GM23338 (cell line): ENCODE measurements at regions not wholly inside any gene's neighbourhood (a gene's known extent, or its start where the extent isn't known, plus 50 kb on each side); places are given as distances from the start of the nearest gene placed in this dataset.

Experiments
- CREB1 ChIP-seq: fragments of 250-450 bp; sonication (Bioruptor Pico); IDR thresholded peaks from 2 replicates; pipeline ENCODE4 v1.5.0; 2020; ENCODE audit warnings: low read depth, mild to moderate bottlenecking, moderate library complexity
- EZH2 ChIP-seq: fragments of 200-600 bp; sonication (generic); IDR thresholded peaks from one replicate; pipeline ENCODE4 v1.8.0; 2017; ENCODE audit warnings: antibody characterized with exemption, mild to moderate bottlenecking, low read depth; ENCODE audit not compliant: unreplicated experiment
- EZH2phosphoT487 ChIP-seq: fragments of 200-600 bp; sonication (generic); IDR thresholded peaks from one replicate; pipeline ENCODE4 v1.8.1; 2018; ENCODE audit warnings: antibody characterized with exemption; ENCODE audit not compliant: unreplicated experiment
- JUNB ChIP-seq: IDR thresholded peaks from one replicate; pipeline ENCODE4 v1.6.1; 2016; ENCODE audit warnings: antibody characterized with exemption; ENCODE audit not compliant: unreplicated experiment
- NANOG ChIP-seq: IDR thresholded peaks from 2 replicates; pipeline ENCODE4 v1.6.1; 2016; ENCODE audit warnings: antibody characterized with exemption, borderline replicate concordance
- POLR2AphosphoS5 ChIP-seq: IDR thresholded peaks from 2 replicates; pipeline ENCODE4 v1.6.1; 2016; ENCODE audit warnings: antibody characterized with exemption, low read depth
- STAT1 ChIP-seq: IDR thresholded peaks from one replicate; pipeline ENCODE4 v1.6.1; 2016; ENCODE audit warnings: antibody characterized with exemption; ENCODE audit not compliant: unreplicated experiment
- ZNF114 ChIP-seq: fragments of 250-450 bp; sonication (Bioruptor Pico); IDR thresholded peaks from 2 replicates; pipeline ENCODE4 v1.5.0; 2020; ENCODE audit warnings: mild to moderate bottlenecking, moderate library complexity
- ZNF331 ChIP-seq: fragments of 250-450 bp; sonication (Bioruptor Pico); IDR thresholded peaks from 2 replicates; pipeline ENCODE4 v1.5.0; 2020; ENCODE audit warnings: low read depth, mild to moderate bottlenecking, moderate library complexity
- TF ChIP-seq, protein P1 (sequence below), 2 experiments: fragments of 200-600 bp in 1 of 2; sonication (generic) in 1 of 2; conservative IDR thresholded peaks; 2 replicates each; pipeline versions ENCODE4 v1.5.1 to v1.6.1; 2016 to 2017; ENCODE audit warnings: antibody characterized with exemption in 2 of 2, low read depth in 2 of 2, mild to moderate bottlenecking in 2 of 2, moderate library complexity in 1 of 2
- TF ChIP-seq, protein P2 (sequence below): IDR thresholded peaks from one replicate; pipeline ENCODE4 v1.6.1; 2018; ENCODE audit warnings: antibody characterized with exemption; ENCODE audit not compliant: unreplicated experiment
- TF ChIP-seq, protein P3 (sequence below): IDR thresholded peaks from 2 replicates; pipeline ENCODE4 v1.6.1; 2016; ENCODE audit warnings: antibody characterized with exemption
- TF ChIP-seq, protein P4 (sequence below): fragments of 250-450 bp; sonication (Bioruptor Pico); IDR thresholded peaks from 2 replicates; pipeline ENCODE4 v1.5.0; 2020; ENCODE audit warnings: mild to moderate bottlenecking, moderate library complexity

DNA sequence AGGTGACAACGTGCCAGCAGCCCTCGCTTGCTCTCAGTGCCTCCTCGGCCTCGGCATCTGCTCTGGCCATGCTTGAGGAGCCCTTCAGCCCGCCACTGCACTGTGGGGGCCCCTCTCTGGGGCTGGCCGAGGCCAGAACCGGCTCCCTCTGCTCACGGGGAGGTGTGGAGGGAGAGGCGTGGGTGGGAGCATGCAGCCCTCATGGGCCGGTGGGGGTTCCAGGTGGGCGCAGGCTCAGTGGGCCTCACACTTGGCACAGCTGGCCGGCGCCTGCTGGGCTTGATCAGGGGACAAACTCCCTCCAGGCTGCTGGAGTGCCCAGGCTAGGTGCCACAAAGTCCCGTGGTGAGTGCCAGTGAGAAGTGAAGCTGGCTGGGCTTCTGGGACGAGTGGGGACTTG, 566.6 kb upstream of the ID4 start:
- TF ChIP-seq, protein P1, sequence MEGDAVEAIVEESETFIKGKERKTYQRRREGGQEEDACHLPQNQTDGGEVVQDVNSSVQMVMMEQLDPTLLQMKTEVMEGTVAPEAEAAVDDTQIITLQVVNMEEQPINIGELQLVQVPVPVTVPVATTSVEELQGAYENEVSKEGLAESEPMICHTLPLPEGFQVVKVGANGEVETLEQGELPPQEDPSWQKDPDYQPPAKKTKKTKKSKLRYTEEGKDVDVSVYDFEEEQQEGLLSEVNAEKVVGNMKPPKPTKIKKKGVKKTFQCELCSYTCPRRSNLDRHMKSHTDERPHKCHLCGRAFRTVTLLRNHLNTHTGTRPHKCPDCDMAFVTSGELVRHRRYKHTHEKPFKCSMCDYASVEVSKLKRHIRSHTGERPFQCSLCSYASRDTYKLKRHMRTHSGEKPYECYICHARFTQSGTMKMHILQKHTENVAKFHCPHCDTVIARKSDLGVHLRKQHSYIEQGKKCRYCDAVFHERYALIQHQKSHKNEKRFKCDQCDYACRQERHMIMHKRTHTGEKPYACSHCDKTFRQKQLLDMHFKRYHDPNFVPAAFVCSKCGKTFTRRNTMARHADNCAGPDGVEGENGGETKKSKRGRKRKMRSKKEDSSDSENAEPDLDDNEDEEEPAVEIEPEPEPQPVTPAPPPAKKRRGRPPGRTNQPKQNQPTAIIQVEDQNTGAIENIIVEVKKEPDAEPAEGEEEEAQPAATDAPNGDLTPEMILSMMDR (conservative IDR thresholded peaks at IDR 0.05; ENCODE audit: low read depth in 2 of 2), result no peak
- TF ChIP-seq STAT1 (no peak), POLR2AphosphoS5 (no peak), EZH2 (no peak), EZH2phosphoT487 (no peak), JUNB (no peak), CREB1 (no peak), ZNF331 (no peak), NANOG (no peak), ZNF114 (CRISPR knock-in tag) (no peak)
- TF ChIP-seq, protein P2, sequence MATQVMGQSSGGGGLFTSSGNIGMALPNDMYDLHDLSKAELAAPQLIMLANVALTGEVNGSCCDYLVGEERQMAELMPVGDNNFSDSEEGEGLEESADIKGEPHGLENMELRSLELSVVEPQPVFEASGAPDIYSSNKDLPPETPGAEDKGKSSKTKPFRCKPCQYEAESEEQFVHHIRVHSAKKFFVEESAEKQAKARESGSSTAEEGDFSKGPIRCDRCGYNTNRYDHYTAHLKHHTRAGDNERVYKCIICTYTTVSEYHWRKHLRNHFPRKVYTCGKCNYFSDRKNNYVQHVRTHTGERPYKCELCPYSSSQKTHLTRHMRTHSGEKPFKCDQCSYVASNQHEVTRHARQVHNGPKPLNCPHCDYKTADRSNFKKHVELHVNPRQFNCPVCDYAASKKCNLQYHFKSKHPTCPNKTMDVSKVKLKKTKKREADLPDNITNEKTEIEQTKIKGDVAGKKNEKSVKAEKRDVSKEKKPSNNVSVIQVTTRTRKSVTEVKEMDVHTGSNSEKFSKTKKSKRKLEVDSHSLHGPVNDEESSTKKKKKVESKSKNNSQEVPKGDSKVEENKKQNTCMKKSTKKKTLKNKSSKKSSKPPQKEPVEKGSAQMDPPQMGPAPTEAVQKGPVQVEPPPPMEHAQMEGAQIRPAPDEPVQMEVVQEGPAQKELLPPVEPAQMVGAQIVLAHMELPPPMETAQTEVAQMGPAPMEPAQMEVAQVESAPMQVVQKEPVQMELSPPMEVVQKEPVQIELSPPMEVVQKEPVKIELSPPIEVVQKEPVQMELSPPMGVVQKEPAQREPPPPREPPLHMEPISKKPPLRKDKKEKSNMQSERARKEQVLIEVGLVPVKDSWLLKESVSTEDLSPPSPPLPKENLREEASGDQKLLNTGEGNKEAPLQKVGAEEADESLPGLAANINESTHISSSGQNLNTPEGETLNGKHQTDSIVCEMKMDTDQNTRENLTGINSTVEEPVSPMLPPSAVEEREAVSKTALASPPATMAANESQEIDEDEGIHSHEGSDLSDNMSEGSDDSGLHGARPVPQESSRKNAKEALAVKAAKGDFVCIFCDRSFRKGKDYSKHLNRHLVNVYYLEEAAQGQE, result no peak
- TF ChIP-seq, protein P3, sequence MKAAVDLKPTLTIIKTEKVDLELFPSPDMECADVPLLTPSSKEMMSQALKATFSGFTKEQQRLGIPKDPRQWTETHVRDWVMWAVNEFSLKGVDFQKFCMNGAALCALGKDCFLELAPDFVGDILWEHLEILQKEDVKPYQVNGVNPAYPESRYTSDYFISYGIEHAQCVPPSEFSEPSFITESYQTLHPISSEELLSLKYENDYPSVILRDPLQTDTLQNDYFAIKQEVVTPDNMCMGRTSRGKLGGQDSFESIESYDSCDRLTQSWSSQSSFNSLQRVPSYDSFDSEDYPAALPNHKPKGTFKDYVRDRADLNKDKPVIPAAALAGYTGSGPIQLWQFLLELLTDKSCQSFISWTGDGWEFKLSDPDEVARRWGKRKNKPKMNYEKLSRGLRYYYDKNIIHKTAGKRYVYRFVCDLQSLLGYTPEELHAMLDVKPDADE, result no peak
- TF ChIP-seq, protein P4, sequence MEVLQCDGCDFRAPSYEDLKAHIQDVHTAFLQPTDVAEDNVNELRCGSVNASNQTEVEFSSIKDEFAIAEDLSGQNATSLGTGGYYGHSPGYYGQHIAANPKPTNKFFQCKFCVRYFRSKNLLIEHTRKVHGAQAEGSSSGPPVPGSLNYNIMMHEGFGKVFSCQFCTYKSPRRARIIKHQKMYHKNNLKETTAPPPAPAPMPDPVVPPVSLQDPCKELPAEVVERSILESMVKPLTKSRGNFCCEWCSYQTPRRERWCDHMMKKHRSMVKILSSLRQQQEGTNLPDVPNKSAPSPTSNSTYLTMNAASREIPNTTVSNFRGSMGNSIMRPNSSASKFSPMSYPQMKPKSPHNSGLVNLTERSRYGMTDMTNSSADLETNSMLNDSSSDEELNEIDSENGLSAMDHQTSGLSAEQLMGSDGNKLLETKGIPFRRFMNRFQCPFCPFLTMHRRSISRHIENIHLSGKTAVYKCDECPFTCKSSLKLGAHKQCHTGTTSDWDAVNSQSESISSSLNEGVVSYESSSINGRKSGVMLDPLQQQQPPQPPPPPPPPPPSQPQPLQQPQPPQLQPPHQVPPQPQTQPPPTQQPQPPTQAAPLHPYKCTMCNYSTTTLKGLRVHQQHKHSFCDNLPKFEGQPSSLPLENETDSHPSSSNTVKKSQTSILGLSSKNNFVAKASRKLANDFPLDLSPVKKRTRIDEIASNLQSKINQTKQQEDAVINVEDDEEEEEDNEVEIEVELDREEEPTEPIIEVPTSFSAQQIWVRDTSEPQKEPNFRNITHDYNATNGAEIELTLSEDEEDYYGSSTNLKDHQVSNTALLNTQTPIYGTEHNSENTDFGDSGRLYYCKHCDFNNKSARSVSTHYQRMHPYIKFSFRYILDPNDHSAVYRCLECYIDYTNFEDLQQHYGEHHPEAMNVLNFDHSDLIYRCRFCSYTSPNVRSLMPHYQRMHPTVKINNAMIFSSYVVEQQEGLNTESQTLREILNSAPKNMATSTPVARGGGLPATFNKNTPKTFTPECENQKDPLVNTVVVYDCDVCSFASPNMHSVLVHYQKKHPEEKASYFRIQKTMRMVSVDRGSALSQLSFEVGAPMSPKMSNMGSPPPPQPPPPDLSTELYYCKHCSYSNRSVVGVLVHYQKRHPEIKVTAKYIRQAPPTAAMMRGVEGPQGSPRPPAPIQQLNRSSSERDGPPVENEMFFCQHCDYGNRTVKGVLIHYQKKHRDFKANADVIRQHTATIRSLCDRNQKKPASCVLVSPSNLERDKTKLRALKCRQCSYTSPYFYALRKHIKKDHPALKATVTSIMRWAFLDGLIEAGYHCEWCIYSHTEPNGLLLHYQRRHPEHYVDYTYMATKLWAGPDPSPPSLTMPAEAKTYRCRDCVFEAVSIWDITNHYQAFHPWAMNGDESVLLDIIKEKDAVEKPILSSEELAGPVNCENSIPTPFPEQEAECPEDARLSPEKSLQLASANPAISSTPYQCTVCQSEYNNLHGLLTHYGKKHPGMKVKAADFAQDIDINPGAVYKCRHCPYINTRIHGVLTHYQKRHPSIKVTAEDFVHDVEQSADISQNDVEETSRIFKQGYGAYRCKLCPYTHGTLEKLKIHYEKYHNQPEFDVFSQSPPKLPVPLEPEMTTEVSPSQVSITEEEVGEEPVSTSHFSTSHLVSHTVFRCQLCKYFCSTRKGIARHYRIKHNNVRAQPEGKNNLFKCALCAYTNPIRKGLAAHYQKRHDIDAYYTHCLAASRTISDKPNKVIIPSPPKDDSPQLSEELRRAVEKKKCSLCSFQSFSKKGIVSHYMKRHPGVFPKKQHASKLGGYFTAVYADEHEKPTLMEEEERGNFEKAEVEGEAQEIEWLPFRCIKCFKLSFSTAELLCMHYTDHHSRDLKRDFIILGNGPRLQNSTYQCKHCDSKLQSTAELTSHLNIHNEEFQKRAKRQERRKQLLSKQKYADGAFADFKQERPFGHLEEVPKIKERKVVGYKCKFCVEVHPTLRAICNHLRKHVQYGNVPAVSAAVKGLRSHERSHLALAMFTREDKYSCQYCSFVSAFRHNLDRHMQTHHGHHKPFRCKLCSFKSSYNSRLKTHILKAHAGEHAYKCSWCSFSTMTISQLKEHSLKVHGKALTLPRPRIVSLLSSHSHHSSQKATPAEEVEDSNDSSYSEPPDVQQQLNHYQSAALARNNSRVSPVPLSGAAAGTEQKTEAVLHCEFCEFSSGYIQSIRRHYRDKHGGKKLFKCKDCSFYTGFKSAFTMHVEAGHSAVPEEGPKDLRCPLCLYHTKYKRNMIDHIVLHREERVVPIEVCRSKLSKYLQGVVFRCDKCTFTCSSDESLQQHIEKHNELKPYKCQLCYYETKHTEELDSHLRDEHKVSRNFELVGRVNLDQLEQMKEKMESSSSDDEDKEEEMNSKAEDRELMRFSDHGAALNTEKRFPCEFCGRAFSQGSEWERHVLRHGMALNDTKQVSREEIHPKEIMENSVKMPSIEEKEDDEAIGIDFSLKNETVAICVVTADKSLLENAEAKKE (CRISPR knock-in tag), result no peak
